ENCODE measurements at regions not wholly inside any gene's neighbourhood (a gene's known extent, or its start where the extent isn't known, plus 50 kb on each side); places are given as distances from the start of the nearest gene placed in this dataset.

- TF ChIP-seq EZH2 (IDR thresholded peaks at IDR 0.05; ENCODE audit: low read length, unreplicated experiment) (no peak), EZH2phosphoT487 (IDR thresholded peaks at IDR 0.05; ENCODE audit: borderline replicate concordance, low read length) (no peak)
- TF ChIP-seq, protein P1, sequence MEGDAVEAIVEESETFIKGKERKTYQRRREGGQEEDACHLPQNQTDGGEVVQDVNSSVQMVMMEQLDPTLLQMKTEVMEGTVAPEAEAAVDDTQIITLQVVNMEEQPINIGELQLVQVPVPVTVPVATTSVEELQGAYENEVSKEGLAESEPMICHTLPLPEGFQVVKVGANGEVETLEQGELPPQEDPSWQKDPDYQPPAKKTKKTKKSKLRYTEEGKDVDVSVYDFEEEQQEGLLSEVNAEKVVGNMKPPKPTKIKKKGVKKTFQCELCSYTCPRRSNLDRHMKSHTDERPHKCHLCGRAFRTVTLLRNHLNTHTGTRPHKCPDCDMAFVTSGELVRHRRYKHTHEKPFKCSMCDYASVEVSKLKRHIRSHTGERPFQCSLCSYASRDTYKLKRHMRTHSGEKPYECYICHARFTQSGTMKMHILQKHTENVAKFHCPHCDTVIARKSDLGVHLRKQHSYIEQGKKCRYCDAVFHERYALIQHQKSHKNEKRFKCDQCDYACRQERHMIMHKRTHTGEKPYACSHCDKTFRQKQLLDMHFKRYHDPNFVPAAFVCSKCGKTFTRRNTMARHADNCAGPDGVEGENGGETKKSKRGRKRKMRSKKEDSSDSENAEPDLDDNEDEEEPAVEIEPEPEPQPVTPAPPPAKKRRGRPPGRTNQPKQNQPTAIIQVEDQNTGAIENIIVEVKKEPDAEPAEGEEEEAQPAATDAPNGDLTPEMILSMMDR (conservative IDR thresholded peaks at IDR 0.05; ENCODE audit: low read depth, low read length), result no peak
These were observed 416.4 kb upstream of the MKI67 start for GRCh38 chr10:128542659-128543058.

DNA sequence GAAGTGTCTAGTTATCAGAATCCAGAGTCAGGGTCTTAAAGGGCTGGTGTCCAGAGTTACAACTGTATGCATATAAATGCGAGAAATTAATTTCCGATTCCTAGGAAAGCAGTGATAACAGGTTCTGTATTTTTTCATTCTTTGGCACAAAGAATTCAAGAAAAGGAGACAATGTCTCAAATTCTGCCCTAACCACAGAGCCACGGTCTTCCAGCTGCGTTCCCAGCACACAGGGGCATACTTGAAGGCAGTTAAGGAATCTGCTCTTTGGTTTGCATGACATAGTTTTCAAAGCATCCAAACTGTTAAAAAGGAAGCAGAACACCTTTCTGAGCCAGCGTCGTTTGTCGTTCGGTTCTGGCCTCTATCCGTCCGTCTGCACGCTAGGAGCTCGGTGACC, 416.9 kb upstream of the MKI67 start:
- ChIA-PET POLR2A (ENCODE audit: unreplicated experiment) (no interaction called here), CTCF (no interaction called here)
- ATAC-seq (no peak), DNase-seq (no peak)
- TF ChIP-seq EZH2phosphoT487 (IDR thresholded peaks at IDR 0.05; ENCODE audit: borderline replicate concordance, low read length), result no peak
- no peak for TF ChIP-seq EZH2 (IDR thresholded peaks at IDR 0.05; ENCODE audit: low read length, unreplicated experiment)
- TF ChIP-seq, protein P1 (conservative IDR thresholded peaks at IDR 0.05; ENCODE audit: low read depth, low read length), result no peak
- Histone ChIP-seq H3K9me3 (ENCODE audit: low read length) (no peaks in the 10 kb centered on the region), H4K20me1 (ENCODE audit: low read length) (no peaks in the 10 kb centered on the region), H2AFZ (ENCODE audit: low read length) (no peak overlapping the region), H3F3A (ENCODE audit: low read length, unreplicated experiment) (no peaks in the 10 kb centered on the region), H3K4me1 (ENCODE audit: insufficient read depth, low read length) (no peaks in the 10 kb centered on the region), H3K27me3 (ENCODE audit: low read length) (peaks cover 65% of the 10 kb centered on the region), H3K36me3 (ENCODE audit: low read depth, low read length) (no peaks in the 10 kb centered on the region), H3K4me3 (ENCODE audit: low read length) (no peak overlapping the region), H3K9ac (ENCODE audit: low read length) (no peak overlapping the region), H3K79me2 (ENCODE audit: low read length) (no peaks in the 10 kb centered on the region), H3K27ac (ENCODE audit: low read length) (no peak overlapping the region), H3K9me2 (replicated peaks; ENCODE audit: low read length) (no peaks in the 10 kb centered on the region), H3K4me2 (ENCODE audit: low read length) (no peak overlapping the region)
- intact Hi-C loops (cut with micrococcal nuclease), result no loop called here
- BruUV-seq (replicated peaks), result no TSS peak

More at GRCh38 chr10:128542659-128543058, 416.4 kb upstream of the MKI67 start:
- BruUV-seq (replicated peaks), result no TSS peak
- Histone ChIP-seq H3K9me3 (ENCODE audit: low read length) (no peaks in the 10 kb centered on the region), H3K4me2 (ENCODE audit: low read length) (no peak overlapping the region), H3K4me1 (ENCODE audit: insufficient read depth, low read length) (no peaks in the 10 kb centered on the region), H3K9me2 (replicated peaks; ENCODE audit: low read length) (no peaks in the 10 kb centered on the region), H3K79me2 (ENCODE audit: low read length) (no peaks in the 10 kb centered on the region), H3K36me3 (ENCODE audit: low read depth, low read length) (no peaks in the 10 kb centered on the region), H3K27me3 (ENCODE audit: low read length) (peaks cover 70% of the 10 kb centered on the region), H3F3A (ENCODE audit: low read length, unreplicated experiment) (no peaks in the 10 kb centered on the region), H4K20me1 (ENCODE audit: low read length) (no peaks in the 10 kb centered on the region), H3K27ac (ENCODE audit: low read length) (no peak overlapping the region), H3K4me3 (ENCODE audit: low read length) (no peak overlapping the region), H3K9ac (ENCODE audit: low read length) (no peak overlapping the region), H2AFZ (ENCODE audit: low read length) (no peak overlapping the region)
- DNase-seq, result no peak
- POLR2A ChIA-PET (ENCODE audit: unreplicated experiment), result no interaction called here
- intact Hi-C loops (cut with micrococcal nuclease), result no loop called here
- CTCF ChIA-PET, result no interaction called here
- ATAC-seq, result no peak

DNA sequence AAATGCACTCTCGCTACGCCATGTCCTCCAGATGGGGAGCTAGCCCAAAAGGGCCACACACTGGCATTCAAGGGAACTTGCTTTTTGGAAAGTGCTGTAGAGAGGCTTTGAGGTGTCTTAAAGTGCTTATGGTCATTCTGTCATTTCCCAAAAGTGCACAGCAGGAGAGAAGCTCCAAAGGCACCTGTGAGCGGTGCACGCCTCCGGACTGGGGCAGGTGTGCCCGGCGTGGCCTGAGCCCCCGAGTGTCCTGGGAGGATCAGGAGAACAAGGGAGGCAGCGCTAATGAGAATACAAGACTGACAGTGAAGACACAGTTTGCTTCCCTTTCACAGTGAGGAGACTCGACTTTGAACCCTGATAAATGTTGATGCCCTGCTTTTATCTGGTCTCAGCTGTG, 419.0 kb upstream of the MKI67 start:
- ChIA-PET POLR2A (ENCODE audit: unreplicated experiment) (no interaction called here), CTCF (no interaction called here)
- no peaks in the 10 kb centered on the region for H3F3A ChIP-seq (ENCODE audit: low read length, unreplicated experiment)
- BruUV-seq (replicated peaks), result no TSS peak
- no peak overlapping the region for H3K9ac ChIP-seq (ENCODE audit: low read length)
- no peak overlapping the region for H3K4me3 ChIP-seq (ENCODE audit: low read length)
- H3K79me2 ChIP-seq (ENCODE audit: low read length), result no peaks in the 10 kb centered on the region
- no peak overlapping the region for H3K27ac ChIP-seq (ENCODE audit: low read length)
- TF ChIP-seq EZH2phosphoT487 (IDR thresholded peaks at IDR 0.05; ENCODE audit: borderline replicate concordance, low read length), result no peak
- TF ChIP-seq, protein P1 (conservative IDR thresholded peaks at IDR 0.05; ENCODE audit: low read depth, low read length), result no peak
- no peak for TF ChIP-seq EZH2 (IDR thresholded peaks at IDR 0.05; ENCODE audit: low read length, unreplicated experiment)
- H3K9me2 ChIP-seq (replicated peaks; ENCODE audit: low read length), result no peaks in the 10 kb centered on the region
- H3K4me2 ChIP-seq (ENCODE audit: low read length), result no peak overlapping the region
- H3K36me3 ChIP-seq (ENCODE audit: low read depth, low read length), result no peaks in the 10 kb centered on the region
- intact Hi-C loops (cut with micrococcal nuclease), result no loop called here
- H2AFZ ChIP-seq (ENCODE audit: low read length), result no peak overlapping the region
- DNase-seq, result no peak
- H3K4me1 ChIP-seq (ENCODE audit: insufficient read depth, low read length), result no peaks in the 10 kb centered on the region
- peaks cover 49% of the 10 kb centered on the region for H3K27me3 ChIP-seq (ENCODE audit: low read length)
- no peaks in the 10 kb centered on the region for H3K9me3 ChIP-seq (ENCODE audit: low read length)
- ATAC-seq, result no peak
- no peaks in the 10 kb centered on the region for H4K20me1 ChIP-seq (ENCODE audit: low read length)

Measured in PC-3 (cell line).